Activated T-helper 1 cell treated with anti-CD3 and anti-CD28 coated beads, Interleukin-2, amount 50 U/mL, for 16 hours (primary cell): ENCODE measurements at regions not wholly inside any gene's neighbourhood (a gene's known extent, or its start where the extent isn't known, plus 50 kb on each side); places are given as distances from the start of the nearest gene placed in this dataset.
"Not testable (repeated sequence)": the region's sequence is repeated elsewhere in the genome, so short reads cannot be mapped to it uniquely, and the experiment has no call there.

Experiments used
- DNase-seq, 2 donors: peaks; one replicate each; pipeline ENCODE4 v3.0.0-alpha.2; 2020; ENCODE audit warnings: low read depth in 1 of 2, low spot score in 1 of 2

- not testable (repeated sequence) for DNase-seq
Measured at GRCh38 chr15:84360902-84361301, 125.3 kb downstream of the GOLGA6L4 start.

- DNase-seq, result not testable (repeated sequence)
Measured at GRCh38 chr15:84384421-84384820, 148.8 kb downstream of the GOLGA6L4 start.

GRCh38 chr15:84387086-84387485 lies 151.5 kb downstream of the GOLGA6L4 start:
- DNase-seq, result no peak

- DNase-seq, result not testable (repeated sequence)
Measured at GRCh38 chr15:84388201-84388600, 152.6 kb downstream of the GOLGA6L4 start.

- not testable (repeated sequence) for DNase-seq
Measured at GRCh38 chr15:84388638-84389037, 153.1 kb downstream of the GOLGA6L4 start.

GRCh38 chr15:84390324-84390723 lies 154.8 kb downstream of the GOLGA6L4 start:
- DNase-seq, result not testable (repeated sequence)

- DNase-seq, result no peak
Measured at GRCh38 chr15:84391191-84391590, 155.6 kb downstream of the GOLGA6L4 start.

- DNase-seq, result not testable (repeated sequence)
Measured at GRCh38 chr15:84392020-84392419, 156.4 kb downstream of the GOLGA6L4 start.

GRCh38 chr15:84393386-84393936 lies 157.9 kb downstream of the GOLGA6L4 start:
- not testable (repeated sequence) for DNase-seq

GRCh38 chr15:84393966-84394365 lies 158.4 kb downstream of the GOLGA6L4 start:
- DNase-seq, result not testable (repeated sequence)

GRCh38 chr15:84395384-84395783 lies 159.8 kb downstream of the GOLGA6L4 start:
- not testable (repeated sequence) for DNase-seq

- DNase-seq, result not testable (repeated sequence)
Measured at GRCh38 chr15:84395881-84396280, 160.3 kb downstream of the GOLGA6L4 start.

GRCh38 chr15:84397066-84397465 lies 161.5 kb downstream of the GOLGA6L4 start:
- DNase-seq, result not testable (repeated sequence)

- DNase-seq, result not testable (repeated sequence)
Measured at GRCh38 chr15:84398087-84398486, 162.5 kb downstream of the GOLGA6L4 start.

- DNase-seq, result no peak
Measured at GRCh38 chr15:84398763-84399701, 163.5 kb downstream of the GOLGA6L4 start.

- no peak for DNase-seq
Measured at GRCh38 chr15:84400017-84400740, 164.6 kb downstream of the GOLGA6L4 start.

- DNase-seq, result no peak
Measured at GRCh38 chr15:84400820-84401219, 165.2 kb downstream of the GOLGA6L4 start.

GRCh38 chr15:84401461-84401860 lies 165.9 kb downstream of the GOLGA6L4 start:
- not testable (repeated sequence) for DNase-seq

- not testable (repeated sequence) for DNase-seq
Measured at GRCh38 chr15:84401891-84402840, 166.6 kb downstream of the GOLGA6L4 start.

- DNase-seq, result no peak
Measured at GRCh38 chr15:84402856-84403608, 167.5 kb downstream of the GOLGA6L4 start.
